Eye (tissue), 1 donor: ENCODE measurements at regions not wholly inside any gene's neighbourhood (a gene's known extent, or its start where the extent isn't known, plus 50 kb on each side); places are given as distances from the start of the nearest gene placed in this dataset.
"Not testable (repeated sequence)": the region's sequence is repeated elsewhere in the genome, so short reads cannot be mapped to it uniquely, and the experiment has no call there.

ENCODE experiments used
- DNase-seq: peaks from one replicate; pipeline ENCODE4 v3.0.0-alpha.2; 2015

DNA sequence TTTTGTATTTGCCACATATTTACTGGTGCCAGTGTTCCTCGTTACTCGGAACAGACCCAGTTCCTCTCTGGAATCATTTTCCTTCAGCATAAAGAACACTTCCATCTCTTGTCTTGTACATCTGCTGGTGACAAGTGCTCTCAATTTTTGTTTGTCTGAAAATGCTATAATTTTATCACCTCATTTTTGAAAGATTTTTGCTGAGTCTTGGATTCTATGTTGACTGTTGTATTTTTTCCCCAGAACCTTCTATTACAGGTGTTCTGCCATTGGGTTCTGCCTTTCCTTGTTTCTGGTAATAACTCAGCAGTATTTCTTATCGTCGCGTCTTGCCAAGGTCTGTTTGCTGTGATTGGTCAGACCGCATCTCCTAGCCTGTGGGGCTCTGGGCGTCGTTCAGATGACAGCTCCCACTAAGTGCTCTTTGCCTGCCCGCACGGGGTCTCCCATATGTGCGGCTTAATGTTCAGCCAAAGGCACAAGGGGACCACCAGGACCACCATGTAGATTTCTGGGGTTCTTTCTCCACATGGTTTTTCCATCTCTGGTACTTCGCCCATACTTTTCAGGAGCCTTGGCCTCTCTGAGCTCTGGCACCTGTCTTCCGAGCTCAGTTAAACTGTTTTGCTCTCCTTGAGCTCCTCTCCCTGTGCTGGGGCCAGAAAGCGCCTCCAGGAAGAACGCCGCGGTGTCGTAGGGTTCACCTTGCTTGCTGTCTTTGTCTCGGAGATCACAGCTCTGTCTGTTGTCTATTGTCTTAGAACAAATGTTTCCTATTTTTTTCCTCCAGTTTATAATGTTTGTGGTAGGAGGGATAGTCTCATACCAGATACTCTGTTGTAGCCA lies 80.0 kb downstream of the METRNL start:
- DNase-seq: no peak

DNA sequence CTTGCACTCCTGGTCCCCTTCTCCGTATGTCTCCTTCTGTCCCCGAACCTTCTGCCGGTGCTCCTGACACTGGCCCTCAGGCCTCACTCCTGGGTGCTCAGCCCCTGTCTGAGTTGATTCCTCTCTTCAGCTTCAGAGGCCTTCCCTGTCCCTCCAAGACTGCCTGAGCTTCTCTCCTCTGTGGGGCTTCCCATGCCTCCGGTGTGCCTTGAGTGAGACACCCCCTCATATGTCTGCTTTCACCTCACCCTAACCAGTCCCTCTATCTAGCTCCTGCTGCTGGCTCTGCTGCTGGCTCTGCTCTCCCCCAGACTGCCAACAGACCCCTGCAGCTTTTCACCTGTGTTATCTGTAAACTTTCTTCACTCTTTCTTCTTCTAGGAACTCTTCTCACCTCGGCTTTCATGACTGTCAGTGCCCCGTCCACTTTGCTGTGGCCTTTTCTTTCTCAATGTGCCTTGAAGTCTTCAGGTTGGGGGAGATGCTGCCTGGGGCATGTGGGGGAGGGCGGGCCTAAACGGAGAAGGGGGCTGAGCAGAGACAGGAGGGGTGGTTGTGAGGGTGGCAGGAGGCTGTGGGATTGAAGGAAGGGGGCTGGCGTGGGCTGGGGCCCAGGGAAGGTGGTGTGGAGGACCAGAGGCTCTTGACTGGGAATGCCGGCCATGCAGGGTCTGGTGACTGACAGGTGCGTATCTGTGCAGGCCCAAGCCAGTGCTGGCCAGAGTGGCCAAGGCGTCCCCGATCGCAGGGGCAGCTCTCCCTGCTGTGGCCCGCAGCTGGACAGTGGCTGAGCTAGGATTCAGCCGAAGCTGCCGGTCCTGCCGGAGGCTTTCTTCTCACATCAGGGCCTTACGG lies 81.3 kb downstream of the METRNL start:
- DNase-seq: no peak

DNA sequence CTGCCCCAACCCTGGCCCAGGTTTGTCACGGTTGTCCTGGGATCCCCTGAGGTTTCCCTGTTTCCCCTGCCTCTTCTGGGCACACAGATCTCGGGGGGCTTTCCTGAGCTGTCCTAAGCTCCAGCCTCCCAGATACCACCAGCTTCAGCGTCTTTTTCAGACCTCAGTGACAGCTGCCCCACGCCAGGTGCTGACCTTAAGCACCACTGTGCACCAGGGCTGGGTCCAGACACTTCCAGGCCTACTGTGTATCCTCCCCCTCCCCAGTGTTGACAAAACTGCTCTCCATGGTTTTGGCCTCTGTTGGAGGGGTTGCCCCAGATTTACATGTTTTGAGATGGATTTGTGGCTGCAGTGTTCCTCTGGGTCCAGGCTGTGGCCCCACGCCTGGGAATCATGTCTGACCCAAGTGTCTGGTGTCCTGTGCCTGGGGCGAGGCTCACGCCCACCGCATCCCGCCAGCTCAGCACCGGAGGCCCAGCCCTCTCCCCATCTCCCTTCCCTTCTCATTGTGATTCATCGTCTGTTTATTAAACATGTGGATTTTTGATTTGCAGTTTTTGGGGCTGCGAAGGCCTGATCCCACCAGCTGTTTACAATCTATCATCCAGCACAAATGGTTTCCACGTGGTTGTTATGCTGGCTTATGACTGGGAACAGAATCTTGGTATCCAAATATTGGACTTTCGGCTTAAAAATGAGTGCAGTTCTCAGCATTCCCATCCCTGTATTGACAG lies 82.1 kb downstream of the METRNL start:
- peak; percentile 70 for DNase-seq

DNA sequence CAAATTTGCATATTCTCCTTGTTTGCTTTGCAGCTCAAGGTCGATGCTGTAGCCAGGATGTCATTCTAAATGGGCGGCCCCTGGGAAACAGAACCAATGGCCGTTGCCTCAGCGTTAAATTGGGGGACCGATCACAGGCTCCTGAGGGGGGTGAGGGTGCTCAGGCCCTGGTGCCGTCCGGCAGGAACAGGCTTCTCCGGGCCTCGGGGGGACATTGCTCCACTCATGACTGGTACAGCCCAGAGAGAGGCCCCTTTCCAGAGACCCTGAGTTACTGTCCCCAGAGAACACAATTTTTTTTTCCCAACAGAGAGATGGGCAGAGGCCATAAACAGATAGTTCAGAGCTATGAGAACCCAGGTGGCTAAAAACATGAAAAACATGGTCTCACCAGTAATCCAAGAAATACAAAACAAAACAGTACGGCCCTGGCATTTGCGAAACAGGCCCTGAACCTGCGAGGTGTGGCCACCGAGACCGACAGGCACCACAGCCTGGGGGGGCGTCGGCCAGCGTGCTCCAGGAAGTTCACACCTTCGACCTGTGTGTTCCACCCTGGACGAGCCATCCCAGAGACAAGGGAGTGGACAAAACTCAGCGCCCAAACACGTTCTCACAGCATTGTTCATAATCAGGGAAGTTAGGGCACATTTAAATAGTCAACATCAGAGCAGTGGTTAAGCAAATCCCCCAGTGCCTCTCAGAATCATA lies 82.8 kb downstream of the METRNL start:
- no peak for DNase-seq

DNA sequence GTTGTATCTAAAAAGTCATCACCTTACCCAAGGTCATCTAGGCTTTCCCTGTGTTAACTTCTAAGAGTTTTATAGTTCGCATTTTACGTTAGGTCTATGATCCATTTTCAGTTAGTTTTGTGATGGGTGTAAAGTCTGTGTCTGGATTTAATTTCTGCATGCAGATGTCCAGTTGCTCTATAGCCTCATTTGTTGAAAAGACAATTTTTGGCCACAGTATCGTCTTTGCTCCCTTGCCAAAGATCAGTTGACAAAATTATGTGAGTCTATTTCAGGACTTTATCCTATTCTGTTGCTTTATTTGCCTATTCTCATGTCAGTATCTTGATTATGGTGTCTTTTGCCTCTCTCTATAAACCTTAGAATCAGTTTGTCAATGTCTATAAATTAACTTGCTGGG lies 85.1 kb downstream of the METRNL start:
- no peak for DNase-seq

DNA sequence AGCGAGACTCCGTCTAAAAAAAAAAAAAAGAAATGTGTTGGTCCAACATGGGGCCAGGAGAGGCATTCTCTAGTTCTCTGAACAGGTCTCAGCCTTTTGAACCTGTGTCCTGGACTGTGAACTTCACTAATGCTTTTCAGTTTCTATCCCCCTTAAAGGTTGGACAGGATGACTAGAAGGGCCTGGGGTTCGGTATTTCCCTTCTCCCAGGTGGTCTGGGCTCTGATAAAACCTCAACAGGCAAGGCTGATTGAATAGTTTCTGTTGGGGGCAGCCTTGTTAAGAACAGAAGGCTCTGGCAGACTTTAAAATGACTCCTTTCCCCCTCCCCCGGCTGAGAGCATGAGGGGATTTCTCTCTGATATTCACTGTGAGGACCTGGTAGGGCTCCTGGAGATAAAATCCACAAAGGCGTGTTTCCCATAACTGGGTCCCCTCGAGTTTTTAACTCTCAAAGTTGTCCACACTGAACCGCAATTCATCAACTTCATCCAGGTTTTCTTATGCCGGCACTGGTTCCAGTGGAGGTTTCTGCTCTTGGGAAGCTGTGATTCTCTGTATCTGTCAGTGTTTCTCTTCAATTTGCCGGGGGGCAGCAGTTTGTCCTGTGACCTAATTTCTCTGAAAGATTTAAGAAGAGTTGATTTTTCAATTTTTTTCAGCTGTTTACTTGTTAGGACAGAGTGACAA lies 91.3 kb downstream of the METRNL start:
- no peak for DNase-seq

DNA sequence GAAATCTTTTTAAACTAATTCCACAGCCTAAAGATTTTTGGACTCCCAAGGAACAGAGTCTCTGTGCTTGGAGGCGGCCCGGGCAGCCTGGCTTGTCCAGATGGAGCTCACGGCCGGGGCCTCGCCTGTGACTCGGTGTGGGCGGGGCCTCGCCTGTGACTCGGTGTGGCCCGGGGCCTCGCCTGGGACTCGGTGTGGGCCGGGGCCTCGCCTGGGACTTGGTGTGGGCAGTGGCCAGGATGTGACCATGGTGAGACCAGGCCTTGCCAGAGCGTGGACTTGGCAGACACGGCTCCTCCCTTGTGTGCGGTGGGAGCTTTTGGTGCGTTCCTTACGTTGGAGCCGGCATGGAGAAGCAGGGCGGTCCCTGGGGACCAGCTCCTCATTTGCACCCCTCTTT lies 92.3 kb downstream of the METRNL start:
- no peak for DNase-seq

DNA sequence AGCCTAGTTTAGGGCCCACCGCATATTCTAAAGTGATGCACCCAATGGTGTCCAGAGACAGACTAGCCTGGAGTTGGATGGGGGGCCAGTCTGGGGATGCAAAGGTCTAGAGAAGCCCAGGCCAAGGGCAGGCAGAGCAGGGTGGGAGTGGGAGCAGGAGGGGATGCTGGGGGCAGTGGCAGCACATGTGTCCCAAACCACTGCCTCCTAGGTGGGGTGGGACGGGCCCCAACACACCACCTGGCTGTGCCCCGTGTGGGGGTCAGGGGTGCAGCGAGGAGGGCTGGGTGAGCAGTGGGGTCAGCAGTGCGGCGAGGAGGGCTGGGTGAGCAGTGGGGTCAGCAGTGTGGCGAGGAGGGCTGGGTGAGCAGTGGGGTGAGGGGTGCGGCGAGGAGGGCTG lies 92.7 kb downstream of the METRNL start:
- DNase-seq: not testable (repeated sequence)

DNA sequence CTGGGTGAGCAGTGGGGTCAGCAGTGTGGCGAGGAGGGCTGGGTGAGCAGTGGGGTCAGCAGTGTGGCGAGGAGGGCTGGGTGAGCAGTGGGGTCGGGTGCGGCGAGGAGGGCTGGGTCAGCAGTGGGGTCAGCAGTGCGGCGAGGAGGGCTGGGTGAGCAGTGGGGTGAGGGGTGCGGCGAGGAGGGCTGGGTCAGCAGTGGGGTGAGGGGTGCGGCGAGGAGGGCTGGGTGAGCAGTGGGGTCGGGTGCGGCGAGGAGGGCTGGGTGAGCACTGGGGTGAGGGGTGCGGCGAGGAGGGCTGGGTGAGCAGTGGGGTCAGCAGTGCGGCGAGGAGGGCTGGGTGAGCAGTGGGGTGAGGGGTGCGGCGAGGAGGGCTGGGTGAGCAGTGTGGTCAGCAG lies 93.2 kb downstream of the METRNL start:
- not testable (repeated sequence) for DNase-seq

DNA sequence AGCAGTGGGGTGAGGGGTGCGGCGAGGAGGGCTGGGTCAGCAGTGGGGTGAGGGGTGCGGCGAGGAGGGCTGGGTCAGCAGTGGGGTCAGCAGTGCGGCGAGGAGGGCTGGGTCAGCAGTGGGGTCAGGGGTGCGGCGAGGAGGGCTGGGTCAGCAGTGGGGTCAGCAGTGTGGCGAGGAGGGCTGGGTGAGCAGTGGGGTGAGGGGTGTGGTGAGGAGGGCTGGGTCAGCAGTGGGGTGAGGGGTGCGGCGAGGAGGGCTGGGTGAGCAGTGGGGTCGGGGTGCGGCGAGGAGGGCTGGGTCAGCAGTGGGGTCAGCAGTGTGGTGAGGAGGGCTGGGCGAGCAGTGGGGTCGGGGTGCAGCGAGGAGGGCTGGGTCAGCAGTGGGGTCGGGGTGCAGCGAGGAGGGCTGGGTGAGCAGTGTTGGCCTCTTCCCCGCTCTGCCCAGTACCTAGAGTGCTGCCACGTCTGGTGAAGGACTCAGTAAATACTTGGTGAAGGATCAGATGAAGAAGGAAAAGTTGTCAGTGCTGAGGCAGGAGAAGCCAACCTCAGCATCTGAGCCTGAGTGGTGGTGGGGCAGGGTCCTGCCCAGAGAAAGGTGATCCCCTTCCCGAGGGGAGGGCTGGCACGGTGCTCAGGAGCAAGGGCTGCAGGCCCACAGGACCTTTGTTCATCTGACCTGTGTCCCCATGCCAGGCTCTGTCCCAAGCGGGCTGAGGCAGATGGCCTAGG lies 93.9 kb downstream of the METRNL start:
- not testable (repeated sequence) for DNase-seq

DNA sequence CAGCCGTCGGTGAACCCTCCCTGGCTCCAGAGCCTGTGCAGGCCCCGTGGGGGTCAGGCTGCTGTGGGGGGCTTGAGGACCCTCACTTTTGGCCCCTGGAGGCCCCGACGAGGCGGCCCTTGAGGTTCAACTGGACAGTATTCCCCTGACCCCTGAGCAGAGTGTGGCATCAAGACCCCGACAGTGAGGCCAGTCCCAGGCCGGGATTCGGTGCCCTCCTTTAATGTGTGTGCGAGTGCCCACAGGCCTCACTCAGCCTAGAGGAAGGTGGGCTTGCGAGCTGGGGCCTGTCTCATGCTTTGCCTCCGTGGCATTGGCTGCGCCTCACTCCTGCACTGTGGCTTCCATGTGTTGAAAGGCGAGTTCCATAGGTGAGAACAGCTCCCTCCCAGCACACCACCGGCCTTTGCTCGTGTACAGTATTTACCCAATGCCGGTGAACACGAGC lies 94.5 kb downstream of the METRNL start:
- DNase-seq: no peak

DNA sequence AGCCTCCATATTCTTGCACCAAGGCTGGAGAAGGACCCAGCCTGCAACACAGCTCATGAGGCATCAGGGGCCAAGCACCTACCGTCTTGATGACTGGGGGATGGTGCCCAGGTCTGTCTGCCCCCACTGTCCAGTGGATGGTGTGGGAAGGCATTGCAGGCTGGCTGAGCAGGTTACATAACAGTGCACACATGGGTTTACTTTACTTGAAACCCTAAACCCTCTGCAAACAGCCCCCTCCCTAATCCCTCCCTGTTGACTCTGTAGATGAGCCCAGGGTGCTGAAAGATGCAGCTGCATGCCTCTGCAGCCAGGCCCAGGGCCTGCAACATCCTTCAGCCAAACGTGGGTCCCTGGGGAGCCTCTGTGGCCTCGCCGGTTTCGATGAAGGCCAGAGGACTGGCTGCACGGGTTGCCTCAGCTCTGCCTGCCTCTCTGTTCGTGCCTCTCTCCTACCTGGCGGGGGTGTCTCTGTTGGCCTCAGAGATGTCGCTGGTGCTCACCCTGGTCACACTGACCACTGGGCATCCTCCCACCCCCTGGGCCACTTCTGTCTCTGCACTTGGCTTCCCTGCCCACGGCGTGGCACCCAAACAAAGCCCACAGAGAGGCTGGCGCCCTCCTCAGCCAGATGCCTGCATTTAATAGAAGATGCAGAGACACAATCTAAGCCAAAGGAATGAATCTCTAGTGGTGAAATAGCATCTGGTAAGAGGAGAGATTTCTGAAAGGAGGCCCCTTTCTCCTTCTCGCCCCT lies 95.1 kb downstream of the METRNL start:
- peak; percentile 43 for DNase-seq

DNA sequence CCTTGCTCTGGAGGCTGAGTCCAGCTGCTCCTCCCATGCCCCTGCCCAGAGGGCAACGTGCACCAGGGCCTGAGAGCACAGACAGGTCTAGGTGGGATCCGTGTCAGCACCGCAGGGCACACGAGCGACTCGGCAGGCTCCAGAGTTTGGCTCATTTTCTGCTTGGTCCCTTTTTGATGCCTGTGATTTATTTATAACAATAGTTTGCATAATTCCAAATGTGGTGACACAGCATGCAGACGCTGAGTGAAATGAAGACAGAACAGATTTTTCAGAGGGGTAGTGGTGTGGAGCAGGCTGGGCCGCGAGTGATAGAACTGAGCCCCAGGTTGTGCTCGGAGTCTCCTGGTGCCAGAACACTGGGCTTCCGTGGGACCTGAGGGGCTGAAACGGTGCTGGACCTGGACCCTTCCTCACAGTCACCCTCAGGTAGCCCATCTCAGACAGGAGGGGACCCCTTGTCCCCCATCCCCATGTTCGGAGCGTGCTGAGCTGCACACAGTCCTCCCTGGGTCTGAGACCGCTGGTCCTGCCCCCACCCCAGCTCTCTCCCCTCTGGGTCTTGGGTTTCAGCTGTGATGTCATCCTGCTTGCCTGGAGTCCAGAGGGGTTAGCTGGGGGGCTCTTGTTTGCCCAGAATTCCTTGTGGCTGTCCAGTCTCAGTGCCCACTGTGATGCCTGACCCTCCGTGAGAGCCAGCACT lies 95.9 kb downstream of the METRNL start:
- DNase-seq: no peak

DNA sequence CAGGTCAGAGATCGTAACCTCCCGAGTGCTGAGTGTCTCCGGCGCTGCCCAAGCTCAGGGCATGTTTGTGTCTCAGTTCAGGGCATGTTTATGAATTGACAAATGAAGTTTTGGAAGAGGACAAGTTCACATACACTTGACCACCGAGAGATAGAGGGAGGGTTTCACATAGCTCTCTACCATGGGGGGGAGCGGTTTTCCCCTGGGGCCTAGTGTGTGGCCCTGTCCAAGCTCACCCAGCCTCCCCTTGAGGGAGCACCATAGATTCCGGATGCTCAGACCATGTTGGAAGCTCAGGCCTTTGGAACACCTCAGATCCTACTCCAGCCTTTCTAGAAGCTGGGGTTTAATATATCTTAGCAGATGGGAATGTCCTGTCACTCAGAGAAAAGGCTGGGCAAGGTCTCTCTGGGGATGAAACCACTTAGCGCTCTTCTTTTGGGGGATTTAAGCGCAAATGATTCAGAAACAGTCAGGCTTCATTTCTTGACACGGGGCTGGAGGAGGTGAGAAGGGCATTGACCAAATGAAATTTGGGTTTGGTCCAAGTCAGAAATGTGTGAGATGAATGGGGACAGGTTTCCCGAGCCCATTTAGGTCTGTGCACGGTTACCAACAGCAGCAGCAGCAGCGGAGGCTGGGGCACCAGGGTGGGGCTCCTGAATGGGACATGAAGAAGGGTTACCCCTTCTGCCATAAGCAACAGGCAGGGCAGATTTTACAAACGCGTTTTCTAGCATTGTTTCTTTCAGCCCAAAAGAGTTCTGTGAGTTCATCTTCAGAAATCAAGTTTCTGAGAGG lies 96.6 kb downstream of the METRNL start:
- DNase-seq: no peak

DNA sequence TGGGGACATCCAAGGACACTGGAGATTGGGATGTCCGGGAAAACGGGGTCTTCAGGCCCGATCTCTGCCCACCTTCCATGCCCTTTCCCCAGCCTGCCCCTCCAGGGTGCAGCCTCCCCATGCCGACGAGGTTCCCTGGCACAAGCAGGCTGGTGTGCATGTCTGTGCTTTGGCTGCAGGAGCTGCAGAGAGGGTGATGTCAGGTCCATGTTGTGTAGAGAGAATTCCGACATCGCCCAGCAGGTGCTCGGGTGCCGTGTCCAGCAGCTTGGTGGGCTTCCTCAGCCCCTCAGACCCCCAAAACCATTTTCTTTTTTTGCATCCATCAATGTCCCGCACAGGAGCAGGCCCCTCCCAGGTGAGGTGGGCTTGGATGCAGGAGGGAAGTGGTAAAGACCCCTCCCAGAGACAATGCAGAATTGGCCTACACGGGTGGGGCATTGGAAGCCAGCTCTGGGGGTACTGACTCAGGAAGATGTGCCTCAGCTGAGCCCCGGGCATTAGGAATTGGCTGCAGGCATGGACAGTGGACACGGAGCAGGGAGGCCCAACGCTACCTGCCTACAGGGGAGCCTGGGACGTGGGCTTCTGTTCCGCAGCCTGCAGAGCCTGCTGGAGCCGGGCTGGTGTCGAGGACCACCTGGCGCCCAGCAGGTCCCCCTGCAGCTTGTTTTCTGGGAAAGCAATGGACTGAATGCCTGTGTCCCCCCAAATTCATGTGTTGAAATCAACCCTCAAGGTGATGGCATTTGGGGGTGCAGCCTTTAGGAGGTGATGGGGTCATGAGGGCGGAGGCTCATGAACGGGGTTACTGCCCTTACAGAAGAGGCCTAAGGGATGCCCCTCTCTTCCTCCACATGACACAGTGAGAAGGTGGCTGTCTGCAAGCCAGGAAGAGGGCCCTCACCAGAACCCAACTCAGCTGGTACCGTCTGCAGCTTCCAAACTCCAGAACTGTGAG lies 97.5 kb downstream of the METRNL start:
- no peak for DNase-seq

DNA sequence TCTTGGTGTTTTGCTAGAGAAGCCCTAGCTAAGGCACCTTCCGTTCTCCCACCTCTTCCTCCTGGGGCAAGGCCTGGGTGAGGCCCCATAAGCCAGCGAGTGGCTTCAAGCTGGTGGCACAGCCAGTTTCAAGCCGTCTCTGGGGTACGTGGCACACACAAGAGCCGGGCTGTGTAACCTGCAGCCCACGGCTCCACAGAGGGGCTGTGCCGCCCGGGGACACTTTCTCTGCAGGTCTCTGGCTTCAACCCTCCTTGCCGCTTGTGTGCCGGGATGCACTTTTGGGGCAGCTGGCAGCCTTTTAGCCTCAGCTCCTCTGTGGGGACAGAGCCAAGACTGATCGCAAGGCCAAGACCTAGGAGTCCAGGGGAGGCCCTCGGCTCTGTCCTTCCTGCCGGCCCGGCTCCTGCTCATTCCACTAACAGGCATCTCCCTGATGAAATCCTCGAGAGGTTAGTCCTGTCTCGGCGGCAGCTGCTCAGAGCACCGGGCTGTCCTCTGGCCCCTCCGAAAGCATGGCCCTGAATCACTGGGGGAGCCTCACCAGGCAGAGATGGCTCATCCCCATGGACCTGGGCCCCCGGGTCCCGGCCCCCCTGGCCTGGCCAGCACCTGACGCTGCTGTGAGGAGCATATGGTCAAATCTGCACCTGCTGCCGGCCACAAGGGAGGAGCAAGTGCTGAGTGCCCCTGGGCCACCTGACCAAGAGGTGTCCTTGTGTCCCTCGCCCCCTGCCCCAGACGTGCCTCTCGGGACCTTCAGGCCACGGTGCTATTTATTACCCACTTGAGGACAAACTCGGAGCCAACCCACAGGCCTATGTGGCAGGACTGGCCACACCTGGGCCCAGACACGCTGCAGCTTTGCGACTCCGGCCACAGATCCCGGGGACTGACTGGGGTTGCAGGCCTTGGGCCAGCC lies 98.5 kb downstream of the METRNL start:
- DNase-seq: no peak
